NCI-H1694 treated with DMSO at 0.1 percent for 48 hours (cell line): ENCODE measurements at regions not wholly inside any gene's neighbourhood (a gene's known extent, or its start where the extent isn't known, plus 50 kb on each side); places are given as distances from the start of the nearest gene placed in this dataset.
A peak's percentile ranks its signal among the peaks of the same experiment; 100 is the strongest.

Experiments used
- DNase-seq: peaks from one replicate; lab custom pipeline; 2025; lab: John Stamatoyannopoulos, UW

DNA sequence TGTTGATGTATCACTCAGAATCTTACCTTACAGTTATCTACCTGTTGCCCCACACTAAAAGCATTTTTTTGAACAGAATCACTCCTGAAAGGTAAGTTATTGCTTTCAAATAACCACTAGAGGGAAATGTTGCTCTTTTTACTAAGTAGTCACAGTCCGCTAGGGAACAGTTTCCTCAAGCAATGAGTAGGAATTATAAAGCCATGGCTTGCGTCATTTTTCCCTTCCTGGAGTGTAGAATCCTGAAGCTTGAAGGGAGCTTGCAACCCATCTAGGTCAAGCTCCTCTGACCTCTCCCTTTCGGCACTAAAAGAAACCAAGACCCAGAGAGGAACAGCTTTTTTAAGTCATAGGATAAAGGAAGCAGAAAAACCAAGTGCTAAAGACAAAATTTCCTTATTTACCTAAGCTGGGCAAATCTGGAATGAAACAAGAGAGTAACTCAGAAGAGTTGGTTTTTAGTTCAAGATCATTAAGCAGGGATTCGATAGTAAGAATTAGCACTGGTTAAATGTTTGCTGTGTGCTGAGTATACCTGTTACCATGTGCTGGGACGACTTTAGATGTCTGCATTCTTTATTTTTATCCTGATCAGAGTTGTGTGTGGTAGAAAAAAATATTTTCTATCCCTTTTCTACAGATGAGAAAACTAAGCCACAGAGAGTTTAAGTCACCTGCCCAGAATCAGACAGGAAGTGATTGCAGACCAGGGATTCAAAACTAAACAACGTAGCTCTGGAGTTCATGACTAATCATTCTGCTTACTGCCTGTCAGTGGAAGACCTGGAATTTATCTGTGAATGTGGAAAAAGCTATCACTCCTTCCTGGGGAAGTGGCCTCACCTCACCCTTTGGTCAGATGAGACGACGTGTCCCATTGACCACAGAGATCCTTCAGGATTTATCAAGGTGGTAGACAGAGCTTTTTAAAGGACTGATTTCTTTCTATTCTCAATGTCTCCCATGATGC lies 631.5 kb downstream of the RAB28 start:
- peak; percentile 28 for DNase-seq

DNA sequence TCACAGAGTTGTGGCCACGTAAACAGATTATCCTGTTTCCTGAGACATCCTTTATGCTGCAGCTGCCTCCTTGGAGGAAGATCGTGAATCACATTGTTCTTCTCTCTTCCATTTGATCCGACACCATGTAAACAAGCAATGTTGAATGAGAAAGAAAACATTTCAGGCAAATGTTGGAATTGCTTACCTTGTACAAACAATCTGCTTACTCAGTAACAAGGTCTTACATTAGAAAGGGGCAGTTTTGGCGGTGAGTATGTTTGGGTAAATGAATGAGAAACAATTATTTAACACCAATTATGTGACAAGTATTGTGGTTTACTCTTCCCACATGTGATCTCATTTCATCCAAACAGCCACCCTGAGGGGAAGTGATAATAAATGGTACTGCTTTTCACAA lies 637.8 kb downstream of the RAB28 start:
- no peak for DNase-seq

- no peak for DNase-seq
Measured at GRCh38 chr4:12844141-12844540, 640.0 kb downstream of the RAB28 start.

- DNase-seq = no peak
Measured at GRCh38 chr4:12827966-12828365, 656.2 kb downstream of the RAB28 start.

- DNase-seq = no peak
Measured at GRCh38 chr4:12791536-12791935, 692.6 kb downstream of the RAB28 start.

- DNase-seq = no peak
Measured at GRCh38 chr4:12787261-12787660, 696.9 kb downstream of the RAB28 start.

- no peak for DNase-seq
Measured at GRCh38 chr4:12778706-12779105, 705.4 kb downstream of the RAB28 start.

GRCh38 chr4:12778191-12778590 lies 705.9 kb downstream of the RAB28 start:
- no peak for DNase-seq

DNA sequence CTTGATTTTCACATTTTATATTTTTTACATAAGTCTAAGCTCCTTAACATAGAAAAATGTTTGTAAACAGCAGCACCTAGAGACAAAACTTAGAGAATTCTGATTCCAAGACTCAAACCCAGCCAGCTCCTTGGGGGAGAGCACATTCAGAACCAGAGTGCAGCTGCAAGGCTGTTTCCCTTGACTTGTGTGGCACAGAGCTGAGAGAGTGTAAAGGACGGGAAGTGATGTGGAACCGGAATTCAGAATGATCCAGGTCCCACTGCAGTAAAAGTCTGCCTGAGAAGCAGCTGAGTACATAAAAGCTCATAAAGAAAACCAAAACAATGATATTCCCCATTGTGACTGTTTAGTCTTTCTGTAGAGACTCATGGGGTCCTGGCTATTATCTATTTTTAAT lies 713.8 kb downstream of the RAB28 start:
- no peak for DNase-seq

DNA sequence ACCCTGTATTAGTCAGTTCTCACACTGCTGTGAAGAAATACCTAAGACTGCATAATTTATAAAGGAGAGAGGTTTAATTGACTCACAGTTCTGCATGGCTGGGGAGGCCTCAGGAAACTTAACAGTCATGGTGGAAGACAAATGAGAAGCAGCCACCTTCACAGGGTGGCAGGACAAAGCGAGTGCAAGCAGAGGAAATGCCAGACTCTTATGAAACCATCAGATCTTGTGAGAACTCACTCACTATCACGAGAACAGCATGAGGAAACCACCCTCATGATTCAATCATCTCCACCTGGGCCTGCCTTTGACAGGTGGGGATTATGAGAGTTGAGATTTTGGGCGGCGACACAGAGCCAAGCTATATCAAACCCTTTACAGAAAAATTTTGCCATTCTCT lies 722.4 kb downstream of the RAB28 start:
- DNase-seq = no peak

DNA sequence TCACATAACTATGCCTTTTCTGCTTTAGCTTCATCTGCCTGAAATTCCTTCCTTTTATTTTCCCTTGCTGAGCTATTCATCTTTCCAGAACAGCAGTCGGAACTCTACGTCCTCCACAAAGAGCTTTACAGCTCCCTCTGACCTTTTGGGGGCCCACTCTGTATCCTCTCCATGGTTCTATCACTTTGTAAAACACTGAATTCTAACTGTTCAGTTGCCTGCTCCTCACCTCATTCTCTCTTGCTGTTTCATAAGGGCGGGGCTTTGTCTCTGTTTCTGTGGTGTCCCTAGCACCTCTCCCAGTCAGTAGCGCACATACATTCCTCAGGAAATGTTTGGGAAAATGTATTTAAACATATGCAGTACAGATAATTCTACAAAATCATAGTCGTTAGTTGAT lies 737.0 kb downstream of the RAB28 start:
- DNase-seq = no peak

DNA sequence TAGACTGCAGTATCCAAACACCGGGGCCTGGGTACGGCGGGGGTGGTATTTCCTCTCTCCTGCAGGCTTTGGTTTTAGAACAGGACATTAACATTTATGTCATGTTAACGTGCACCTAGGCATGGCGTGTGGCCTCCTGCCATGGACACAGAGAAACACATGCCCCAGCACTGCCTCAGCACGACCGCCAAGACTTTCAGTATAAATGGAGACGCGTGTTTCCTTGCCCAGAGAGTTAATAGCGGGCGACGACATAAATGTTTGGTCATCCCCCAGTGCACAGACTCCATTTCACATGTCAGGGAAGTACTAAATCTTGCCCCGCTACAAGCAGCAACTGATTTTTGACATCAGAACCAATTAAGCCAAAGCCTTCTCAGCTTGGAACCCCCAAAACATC lies 737.9 kb downstream of the RAB28 start:
- no peak for DNase-seq

DNA sequence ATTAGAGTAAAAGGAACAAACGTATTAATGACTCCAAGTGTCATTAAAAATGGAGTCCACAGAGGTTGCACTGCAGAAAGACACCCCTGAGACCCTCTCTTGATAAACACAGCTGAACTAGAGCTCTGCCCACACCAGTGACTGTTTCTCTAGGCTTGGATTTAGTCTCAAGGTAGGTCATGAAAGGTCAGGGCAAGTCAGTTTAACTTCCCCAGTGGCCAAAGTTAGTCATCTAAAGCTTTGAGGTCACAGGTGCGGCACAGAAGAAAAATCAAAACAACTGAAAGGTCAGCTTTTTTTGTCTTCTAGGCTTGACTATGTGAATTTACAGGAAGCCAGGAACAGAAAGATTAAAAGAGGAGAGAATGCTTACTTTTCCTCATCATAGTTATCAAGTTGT lies 749.6 kb downstream of the RAB28 start:
- DNase-seq = no peak

DNA sequence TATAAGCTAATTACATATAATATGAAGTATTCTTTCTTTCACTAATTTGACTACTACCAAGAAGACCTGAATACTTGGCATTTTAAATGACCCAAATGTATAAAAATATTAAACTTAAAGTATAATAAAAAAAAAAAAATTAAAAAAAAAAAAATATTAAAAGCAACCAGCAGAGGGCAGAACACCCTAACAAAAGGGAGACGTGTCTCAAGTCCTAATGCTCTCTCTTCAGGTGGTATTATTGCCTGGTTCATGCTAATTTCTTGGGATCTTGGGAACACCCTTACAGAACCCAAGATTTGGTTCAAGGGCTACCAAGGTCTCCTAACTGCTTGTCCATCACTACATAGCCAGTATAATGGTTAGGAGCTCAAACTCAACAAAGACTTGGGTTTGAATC lies 754.8 kb downstream of the RAB28 start:
- DNase-seq = no peak

DNA sequence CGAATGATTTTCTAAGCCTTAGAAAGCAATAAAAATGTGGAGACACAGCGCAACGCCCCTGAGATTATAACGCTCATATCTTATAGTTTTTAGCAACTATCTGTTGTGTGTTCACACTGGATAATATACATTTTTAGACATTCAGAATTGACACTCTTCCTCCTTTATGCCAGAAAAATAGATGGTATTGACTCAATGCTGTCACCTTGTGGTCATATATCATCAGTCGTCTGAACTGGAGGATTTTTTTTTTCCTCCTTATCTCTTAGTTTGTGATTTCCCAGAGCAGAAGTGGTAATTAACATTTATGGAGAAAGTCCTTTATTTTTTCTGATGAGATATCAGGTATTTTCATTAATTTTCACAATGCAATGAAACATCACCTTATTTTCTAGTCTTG lies 759.6 kb downstream of the RAB28 start:
- no peak for DNase-seq

- DNase-seq = no peak
Measured at GRCh38 chr4:12723849-12724447, 760.2 kb downstream of the RAB28 start.

- no peak for DNase-seq
Measured at GRCh38 chr4:12716896-12717295, 767.2 kb downstream of the RAB28 start.

DNA sequence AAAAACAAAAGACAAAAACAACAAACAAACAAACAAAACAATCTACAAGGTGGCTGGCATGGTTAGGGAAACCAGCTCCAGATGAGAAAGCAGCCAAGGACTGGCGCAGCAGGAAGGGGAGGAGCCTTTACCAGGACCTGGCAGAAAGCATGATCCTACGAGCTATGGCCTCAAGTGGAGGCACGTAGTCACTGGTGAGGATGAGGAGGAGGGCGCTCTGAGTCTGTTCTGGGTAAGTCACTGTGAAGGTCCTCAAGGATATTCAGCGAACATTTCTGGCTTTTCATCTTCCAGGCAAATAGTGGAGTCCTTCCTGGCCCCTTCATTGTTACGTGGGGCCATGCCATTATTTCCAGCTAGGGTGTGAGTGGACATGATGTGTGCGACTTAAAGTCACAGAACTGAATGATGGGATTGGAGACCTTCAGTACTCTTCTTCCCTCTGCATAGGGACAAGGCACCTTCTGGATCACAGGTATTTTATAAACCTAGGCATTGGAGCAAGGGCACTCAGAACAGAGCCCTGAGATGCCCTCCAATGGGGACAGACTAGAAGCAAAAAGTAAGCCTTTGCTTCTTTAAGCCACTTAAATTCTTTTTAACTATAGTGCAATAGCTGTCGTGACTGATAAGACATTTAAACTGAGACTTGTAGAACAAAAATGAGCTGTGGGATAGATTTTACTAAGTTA lies 771.3 kb downstream of the RAB28 start:
- no peak for DNase-seq

GRCh38 chr4:12707381-12708175 lies 776.6 kb downstream of the RAB28 start:
- DNase-seq = no peak

DNA sequence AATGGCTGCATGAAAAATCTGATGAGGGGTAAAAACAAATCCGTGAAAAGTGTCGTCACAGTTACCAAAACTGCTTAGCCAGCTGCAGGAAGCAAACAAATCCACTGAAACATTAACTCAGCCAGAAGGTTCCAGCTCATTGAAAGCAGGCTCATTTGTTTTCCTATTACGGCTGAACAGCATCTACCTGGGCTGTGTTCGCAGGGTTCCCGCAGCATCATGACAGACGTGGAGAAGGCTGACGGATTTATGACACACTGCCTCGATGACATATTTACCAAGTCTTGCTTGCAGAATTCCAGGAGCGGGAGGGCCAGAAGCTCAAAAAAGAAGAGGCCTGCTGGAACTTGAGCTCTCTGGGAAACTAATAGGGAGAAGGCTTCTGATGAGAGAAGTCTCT lies 781.1 kb downstream of the RAB28 start:
- DNase-seq = no peak

GRCh38 chr4:12701384-12701783 lies 782.8 kb downstream of the RAB28 start:
- no peak for DNase-seq

DNA sequence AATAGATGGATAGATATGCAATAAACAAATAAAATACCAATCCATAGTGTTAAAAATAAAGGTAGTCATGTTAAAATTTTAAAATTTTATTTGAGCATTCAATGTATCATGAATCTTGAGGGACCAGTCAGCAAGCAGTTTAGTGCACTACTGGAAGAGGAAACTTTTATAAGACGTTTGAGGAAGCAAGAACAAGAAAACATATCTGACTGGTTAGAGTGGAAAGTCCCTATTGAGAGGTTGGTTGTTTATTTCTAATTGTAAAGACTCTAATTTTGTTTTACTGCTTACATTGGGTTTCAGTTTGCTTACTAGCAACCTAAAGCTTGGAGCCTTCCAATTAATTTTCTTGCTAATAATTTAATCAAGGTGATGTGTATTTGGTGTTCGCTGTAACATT lies 786.2 kb downstream of the RAB28 start:
- DNase-seq = no peak
